ENCODE measurements at regions not wholly inside any gene's neighbourhood (a gene's known extent, or its start where the extent isn't known, plus 50 kb on each side); places are given as distances from the start of the nearest gene placed in this dataset.
"Not testable (repeated sequence)": the region's sequence is repeated elsewhere in the genome, so short reads cannot be mapped to it uniquely, and the experiment has no call there.

- DNase-seq, result no peak
- H3K27me3 ChIP-seq, result no peaks in the 10 kb centered on the region
- H3K4me1 ChIP-seq, result no peaks in the 10 kb centered on the region
- H3K36me3 ChIP-seq, result no peaks in the 10 kb centered on the region
- no peaks in the 10 kb centered on the region for H3K9me3 ChIP-seq
- no peak for TF ChIP-seq CTCF (IDR thresholded peaks at IDR 0.05; ENCODE audit: low read depth, low read length)
- H3K4me3 ChIP-seq (ENCODE audit: low read depth, low read length), result no peak overlapping the region
Observed at GRCh38 chr3:84680700-84681099, 278.1 kb upstream of the CADM2 start.

- no peaks in the 10 kb centered on the region for H3K27me3 ChIP-seq
- no peak for DNase-seq
- no peaks in the 10 kb centered on the region for H3K9me3 ChIP-seq
- no peaks in the 10 kb centered on the region for H3K4me1 ChIP-seq
- no peak overlapping the region for H3K4me3 ChIP-seq (ENCODE audit: low read depth, low read length)
- TF ChIP-seq CTCF (IDR thresholded peaks at IDR 0.05; ENCODE audit: low read depth, low read length), result no peak
- no peaks in the 10 kb centered on the region for H3K36me3 ChIP-seq
Observed at GRCh38 chr3:84683493-84683892, 275.3 kb upstream of the CADM2 start.

GRCh38 chr3:84685467-84685866 lies 273.3 kb upstream of the CADM2 start:
- TF ChIP-seq CTCF (IDR thresholded peaks at IDR 0.05; ENCODE audit: low read depth, low read length), result no peak
- no peaks in the 10 kb centered on the region for H3K27me3 ChIP-seq
- no peaks in the 10 kb centered on the region for H3K4me1 ChIP-seq

GRCh38 chr3:84692261-84692660 lies 266.5 kb upstream of the CADM2 start:
- no peak for TF ChIP-seq CTCF (IDR thresholded peaks at IDR 0.05; ENCODE audit: low read depth, low read length)
- peak; percentile 4 for DNase-seq
- Histone ChIP-seq H3K27me3 (no peaks in the 10 kb centered on the region), H3K9me3 (no peaks in the 10 kb centered on the region; the same call in 1 of the 2 replicates), H3K36me3 (no peaks in the 10 kb centered on the region), H3K4me1 (peaks cover 2% of the 10 kb centered on the region; the same call in 1 of the 2 replicates), H3K4me3 (ENCODE audit: low read depth, low read length) (no peak overlapping the region)

More at GRCh38 chr3:84685467-84685866, 273.3 kb upstream of the CADM2 start:
- no peaks in the 10 kb centered on the region for H3K36me3 ChIP-seq
- H3K9me3 ChIP-seq, result no peaks in the 10 kb centered on the region
- DNase-seq, result no peak
- no peak overlapping the region for H3K4me3 ChIP-seq (ENCODE audit: low read depth, low read length)

GRCh38 chr3:84710288-84710687 lies 248.5 kb upstream of the CADM2 start:
- not testable (repeated sequence) for H3K36me3 ChIP-seq; H3K27me3 ChIP-seq; DNase-seq; H3K9me3 ChIP-seq; H3K4me1 ChIP-seq; H3K4me3 ChIP-seq (ENCODE audit: low read depth, low read length)

GRCh38 chr3:84717894-84718293 lies 240.9 kb upstream of the CADM2 start:
- Histone ChIP-seq H3K9me3 (no peaks in the 10 kb centered on the region), H3K4me3 (ENCODE audit: low read depth, low read length) (no peak overlapping the region), H3K27me3 (no peaks in the 10 kb centered on the region), H3K36me3 (no peaks in the 10 kb centered on the region), H3K4me1 (no peaks in the 10 kb centered on the region)
- TF ChIP-seq CTCF (IDR thresholded peaks at IDR 0.05; ENCODE audit: low read depth, low read length), result no peak
- no peak for DNase-seq

GRCh38 chr3:84724877-84725276 lies 233.9 kb upstream of the CADM2 start:
- no peaks in the 10 kb centered on the region for H3K27me3 ChIP-seq
- TF ChIP-seq CTCF (IDR thresholded peaks at IDR 0.05; ENCODE audit: low read depth, low read length), result no peak
- H3K4me1 ChIP-seq, result no peaks in the 10 kb centered on the region; the same call in 1 of the 2 replicates
- no peaks in the 10 kb centered on the region for H3K36me3 ChIP-seq
- H3K4me3 ChIP-seq (ENCODE audit: low read depth, low read length), result no peak overlapping the region
- H3K9me3 ChIP-seq, result no peaks in the 10 kb centered on the region
- DNase-seq, result peak; percentile 82

Measured in BE2C (cell line).